ENCODE measurements at regions not wholly inside any gene's neighbourhood (a gene's known extent, or its start where the extent isn't known, plus 50 kb on each side); places are given as distances from the start of the nearest gene placed in this dataset.

GRCh38 chr10:131406676-131407392 is 95.3 kb upstream of the TCERG1L start:
- Histone ChIP-seq H3K79me2 (ENCODE audit: control insufficient read depth, insufficient read depth, low read length) (no peaks in the 10 kb centered on the region), H3K9me3 (replicated peaks; ENCODE audit: control insufficient read depth, insufficient read depth, low read length) (peaks cover 4% of the 10 kb centered on the region), H3K36me3 (ENCODE audit: control insufficient read depth in 2 of 2, extremely low read depth in 1 of 2, insufficient read depth in 2 of 2, low read length in 2 of 2) (no peaks in the 10 kb centered on the region), H3K27ac (ENCODE audit: insufficient read depth, low read depth, low read length) (no peak overlapping the region), H2AFZ (ENCODE audit: low read depth, low read length) (no peak overlapping the region), H3K4me2 (ENCODE audit: insufficient read depth, low read length) (no peak overlapping the region), H4K20me1 (replicated peaks; ENCODE audit: control insufficient read depth, extremely low read depth, insufficient read depth, low read length) (no peaks in the 10 kb centered on the region), H3K4me3 (replicated peaks in 1 of 3; ENCODE audit: insufficient read depth in 1 of 3, low read depth in 1 of 3, low read length in 3 of 3) (no peak overlapping the region), H3K9ac (replicated peaks; ENCODE audit: extremely low read depth, insufficient read depth, low read length) (no peak overlapping the region), H3K9me1 (replicated peaks; ENCODE audit: control insufficient read depth, extremely low read depth, insufficient read depth, low read length) (no peaks in the 10 kb centered on the region), H3K4me1 (ENCODE audit: control insufficient read depth, extremely low read depth, insufficient read depth, low read length) (no peaks in the 10 kb centered on the region), H3K27me3 (ENCODE audit: control insufficient read depth in 2 of 2, insufficient read depth in 2 of 2, low read length in 2 of 2) (no peaks in the 10 kb centered on the region)
- dilution Hi-C loops (cut with MboI; ENCODE audit: extremely low pct_ligation_motif_present, low sequenced_read_pairs) (no loop called here), intact Hi-C loops (cut with micrococcal nuclease) (no loop called here)
- ChIA-PET CTCF (no interaction called here), POLR2A (no interaction called here)
- no peak for TF ChIP-seq EZH2 (IDR thresholded peaks at IDR 0.05; ENCODE audit: borderline replicate concordance, low read depth, low read length, severe bottlenecking)
- no peak for TF ChIP-seq MAX (IDR thresholded peaks at IDR 0.05; ENCODE audit: insufficient read depth, insufficient read length)
- TF ChIP-seq GATA2 (IDR thresholded peaks at IDR 0.05; ENCODE audit: insufficient read depth, insufficient read length, low read depth, low read length), result no peak
- no peak for TF ChIP-seq JUN (IDR thresholded peaks at IDR 0.05; ENCODE audit: borderline replicate concordance, insufficient read depth, insufficient read length, low read depth)
- no peak for TF ChIP-seq MYC (IDR thresholded peaks at IDR 0.05; ENCODE audit: low read depth, low read length)
- TF ChIP-seq POLR2A (IDR thresholded peaks at IDR 0.05; ENCODE audit: low read depth, low read length), result no peak
- TF ChIP-seq CTCF (IDR thresholded peaks at IDR 0.05; ENCODE audit: extremely low read depth in 1 of 2, insufficient read depth in 1 of 2, low read depth in 1 of 2, low read length in 2 of 2), result no peak
- TF ChIP-seq FOS (IDR thresholded peaks at IDR 0.05; ENCODE audit: borderline replicate concordance, insufficient read depth, low read length), result no peak
- no peak for TF ChIP-seq POLR2AphosphoS5 (IDR thresholded peaks at IDR 0.05; ENCODE audit: insufficient read depth, low read depth, low read length)
- DNase-seq (ENCODE audit: low read depth, low spot score) (no peak), FAIRE-seq (no peak)
- BruUV-seq (replicated peaks), result no TSS peak
